GM13976 (cell line): ENCODE measurements at regions not wholly inside any gene's neighbourhood (a gene's known extent, or its start where the extent isn't known, plus 50 kb on each side); places are given as distances from the start of the nearest gene placed in this dataset.

Experiments
- DNase-seq: peaks from one replicate; pipeline ENCODE4 v3.0.0; 2012; ENCODE audit warnings: low spot score
- CTCF ChIP-seq: IDR thresholded peaks from 2 replicates; pipeline ENCODE4 v1.5.1; 2012; ENCODE audit warnings: borderline replicate concordance, mild to moderate bottlenecking; ENCODE audit not compliant: insufficient read depth; ENCODE audit errors: extremely low read depth, missing control alignments, control extremely low read depth
- in situ Hi-C: fragments of 300-500 bp; cut with MboI; formaldehyde crosslinking; loops from one replicate; pipeline ENCODE4 v1.12.0; 2022; ENCODE audit warnings: low sequenced_read_pairs, mixed read lengths, inconsistent platforms; ENCODE audit not compliant: unreplicated experiment

DNA sequence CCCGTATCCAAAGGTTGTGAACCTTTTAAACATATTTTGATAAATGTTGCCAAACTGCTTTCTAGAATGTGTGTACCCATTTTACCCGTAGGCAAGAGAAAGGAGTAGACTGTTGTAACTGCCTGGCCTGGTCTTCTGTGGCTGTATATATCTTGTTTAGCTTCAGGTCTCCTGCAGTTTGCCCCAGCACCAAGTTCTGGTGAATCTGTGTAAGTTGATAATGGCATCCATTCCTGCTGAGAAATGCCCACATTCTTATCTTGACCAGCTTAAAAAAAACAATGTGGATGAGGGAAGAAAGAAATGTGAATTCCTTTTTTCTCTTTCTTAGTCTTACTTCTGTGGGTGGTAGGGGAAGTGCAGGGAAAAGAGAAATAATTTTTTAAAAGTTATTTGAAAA lies 53.3 kb upstream of the TLE3 start:
- no peak for DNase-seq
- in situ Hi-C loops = no loop called here
- no peak for TF ChIP-seq CTCF

DNA sequence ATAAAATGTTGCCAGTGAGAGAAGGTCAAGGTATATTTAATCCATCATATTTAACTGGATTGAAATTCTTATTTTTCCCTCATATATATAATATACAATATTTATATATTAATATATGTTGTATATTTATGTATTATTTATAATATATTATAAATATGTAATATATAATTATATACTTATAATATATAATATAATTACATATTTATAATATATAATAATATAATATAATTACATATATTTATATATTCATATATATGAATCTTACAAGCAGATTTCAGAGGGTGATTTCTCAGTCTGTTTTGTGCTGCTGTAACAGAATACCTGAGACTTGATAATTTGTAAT lies 52.7 kb upstream of the TLE3 start:
- no peak for TF ChIP-seq CTCF
- no peak for DNase-seq
- in situ Hi-C loops = no loop called here

- DNase-seq = no peak
- no peak for TF ChIP-seq CTCF
- in situ Hi-C loops = no loop called here
These were observed 52.1 kb upstream of the TLE3 start for GRCh38 chr15:70149667-70150404.

DNA sequence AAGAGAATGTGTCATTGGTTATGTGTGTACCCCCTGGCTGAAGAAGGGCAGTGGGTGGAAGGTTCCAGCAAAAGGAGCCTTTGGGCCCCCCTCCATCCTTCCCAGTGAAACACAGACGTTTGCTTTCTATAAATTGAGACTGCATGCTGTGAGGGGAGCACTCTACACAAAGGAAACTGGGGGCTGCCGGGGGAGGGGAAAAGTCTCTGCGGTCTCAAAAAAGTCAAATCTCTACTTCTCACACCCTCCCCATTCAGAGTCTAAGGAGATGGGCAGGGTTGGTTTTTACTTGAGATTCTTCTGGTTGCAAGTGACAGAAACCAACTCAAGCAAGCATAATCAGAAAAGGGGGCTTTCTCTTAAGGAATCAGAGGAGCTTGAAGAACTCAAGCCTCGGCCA lies 50.1 kb upstream of the TLE3 start:
- TF ChIP-seq CTCF = no peak
- DNase-seq = no peak
- in situ Hi-C loops = no loop called here
